ENCODE measurements at regions not wholly inside any gene's neighbourhood (a gene's known extent, or its start where the extent isn't known, plus 50 kb on each side); places are given as distances from the start of the nearest gene placed in this dataset.
A peak's percentile ranks its signal among the peaks of the same experiment; 100 is the strongest.
"Not testable (repeated sequence)": the region's sequence is repeated elsewhere in the genome, so short reads cannot be mapped to it uniquely, and the experiment has no call there.

DNA sequence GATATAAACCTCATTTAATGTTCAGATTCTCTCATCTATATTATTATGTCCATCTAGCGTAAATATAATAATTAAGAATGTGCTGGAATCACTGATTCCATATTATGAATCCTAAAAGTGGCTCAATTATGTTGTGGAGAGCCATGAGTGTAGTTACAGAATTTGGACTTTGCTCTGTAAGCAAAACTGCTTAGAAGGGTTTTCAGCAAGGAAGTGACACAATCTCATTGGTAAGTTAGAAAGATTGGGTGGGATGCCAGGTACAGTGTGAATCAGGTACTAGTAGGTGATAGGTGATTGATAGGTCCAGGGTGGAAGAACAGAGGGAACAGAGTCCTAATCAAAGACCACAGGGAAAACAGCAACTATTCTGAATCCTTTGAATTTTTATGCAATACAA lies 74.9 kb upstream of the ABLIM1 start:
- DNase-seq, result no peak

DNA sequence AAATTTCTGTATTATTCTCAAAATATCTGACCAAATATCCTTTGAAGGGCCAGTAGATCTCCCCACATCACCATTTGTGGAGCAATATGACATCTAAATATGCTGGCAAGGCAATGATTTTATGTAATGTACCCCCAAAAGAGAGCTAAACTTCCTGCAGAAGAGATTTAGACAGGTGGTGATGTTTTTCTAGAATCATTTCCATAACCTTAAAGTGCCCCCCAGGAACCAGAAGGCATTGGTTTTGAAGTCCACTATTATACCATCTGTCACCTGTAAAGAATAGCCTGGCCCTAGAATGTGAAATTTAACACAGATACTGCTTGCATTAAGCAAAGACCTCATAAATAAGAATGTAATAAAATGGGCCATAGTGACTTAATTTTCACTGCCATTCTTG lies 77.9 kb upstream of the ABLIM1 start:
- DNase-seq, result no peak

DNA sequence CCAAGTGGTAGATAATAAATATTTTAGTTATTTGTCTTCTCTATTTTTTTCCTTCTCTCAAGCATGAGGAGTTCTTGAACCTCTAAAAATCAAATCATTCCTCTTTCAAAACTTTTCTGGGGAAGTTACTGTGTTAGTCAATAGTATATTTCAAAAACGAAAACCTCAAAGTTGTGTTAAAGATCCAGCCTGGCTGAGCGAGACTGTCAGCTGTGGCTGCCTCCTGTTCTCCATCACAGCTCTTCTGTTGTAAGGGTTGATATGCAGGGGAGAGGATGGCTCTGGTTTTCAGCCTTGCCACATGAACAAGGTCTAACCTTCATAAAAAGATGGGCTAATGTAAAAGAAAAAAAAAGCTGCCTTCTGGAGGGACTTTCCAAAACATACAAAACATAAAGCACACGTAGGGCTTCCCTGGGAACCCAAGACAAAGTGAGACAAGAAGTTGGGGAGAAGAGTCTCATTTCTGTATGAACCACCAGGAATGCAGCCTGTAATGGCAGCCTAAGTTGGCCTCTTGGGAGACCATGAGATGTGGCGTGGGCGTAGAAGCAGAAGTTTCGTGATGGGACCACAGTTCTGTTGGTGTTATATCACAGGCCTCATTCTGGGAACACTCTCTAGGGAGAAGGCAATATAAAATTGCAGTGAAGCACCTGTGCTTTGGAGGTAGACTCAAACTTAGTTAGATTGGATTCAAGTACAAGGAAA lies 77.9 kb upstream of the FHIP2A start:
- DNase-seq, result no peak

DNA sequence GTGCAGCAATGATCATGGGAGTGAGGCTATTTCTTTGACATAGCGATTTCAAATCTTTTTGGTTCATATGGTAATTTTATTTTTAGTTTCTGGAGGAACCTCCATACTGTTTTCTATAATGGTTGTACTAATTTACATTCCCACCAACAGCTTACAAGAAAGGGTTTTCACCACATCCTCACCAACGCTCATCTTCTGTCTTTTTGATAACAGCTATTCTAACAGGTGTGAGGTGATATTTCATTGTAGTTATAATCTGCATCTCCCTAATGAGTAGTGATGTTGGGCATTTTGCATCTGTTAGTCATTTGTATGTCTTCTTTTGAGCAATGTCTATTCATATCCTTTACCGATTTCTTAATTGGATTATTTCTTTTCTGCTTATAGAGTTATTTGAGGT lies 75.0 kb upstream of the FHIP2A start:
- no peak for DNase-seq

DNA sequence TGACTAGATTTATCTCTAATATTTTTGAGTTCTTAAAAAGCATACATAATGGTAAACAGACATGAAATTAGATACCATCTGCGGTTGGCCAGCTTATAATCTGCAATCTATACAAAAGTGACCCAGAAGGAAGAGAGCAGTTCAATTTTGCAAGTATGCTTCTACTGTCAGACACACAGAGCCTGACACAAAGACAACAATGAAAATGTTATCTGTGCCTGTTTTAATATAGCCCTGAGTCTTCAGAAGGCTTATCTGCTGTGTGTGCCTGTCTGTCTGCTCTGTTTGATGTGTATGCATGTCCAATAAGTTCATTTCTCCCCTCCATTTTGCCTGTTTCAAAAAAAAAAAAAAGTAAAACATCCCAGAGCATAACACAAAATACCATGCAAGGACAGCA lies 73.3 kb upstream of the FHIP2A start:
- no peak for DNase-seq

DNA sequence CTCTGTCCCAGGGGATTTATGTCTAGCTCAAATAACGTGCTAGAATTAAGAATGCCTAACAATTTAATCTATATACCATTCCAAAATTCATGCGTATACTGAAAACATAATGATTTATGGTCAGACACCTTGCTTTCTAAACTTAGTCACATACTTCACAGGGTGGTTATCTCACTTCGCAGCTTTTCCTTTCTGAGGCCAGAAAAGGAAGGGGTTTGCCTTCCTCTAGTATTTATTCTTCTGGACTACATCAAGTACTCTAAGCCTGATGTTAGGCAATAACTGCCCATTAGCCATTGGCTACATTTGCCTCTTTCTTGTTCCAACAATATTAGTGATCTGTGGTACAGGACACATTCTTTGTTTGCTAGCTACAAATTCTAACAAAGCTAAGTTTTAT lies 72.6 kb upstream of the FHIP2A start:
- DNase-seq, result no peak

DNA sequence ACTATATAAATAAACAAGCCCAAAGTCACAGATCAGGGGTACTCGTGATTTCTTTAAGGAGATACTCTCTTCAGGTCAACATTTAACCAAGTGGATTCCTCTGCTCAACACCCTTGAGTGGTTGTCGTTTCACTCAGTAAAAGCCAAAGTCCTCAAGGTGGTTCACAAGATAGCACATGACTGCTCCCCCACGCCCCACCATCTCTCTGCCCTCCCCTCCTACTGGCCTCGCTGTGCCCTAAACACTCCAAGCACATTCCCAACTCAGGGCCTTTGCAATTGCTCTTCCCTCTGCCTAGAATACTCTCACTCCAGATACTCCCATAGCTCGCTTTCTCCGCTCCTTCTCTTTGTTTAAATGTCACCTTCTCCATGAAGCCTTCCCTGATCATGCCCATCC lies 72.1 kb upstream of the FHIP2A start:
- DNase-seq, result no peak

DNA sequence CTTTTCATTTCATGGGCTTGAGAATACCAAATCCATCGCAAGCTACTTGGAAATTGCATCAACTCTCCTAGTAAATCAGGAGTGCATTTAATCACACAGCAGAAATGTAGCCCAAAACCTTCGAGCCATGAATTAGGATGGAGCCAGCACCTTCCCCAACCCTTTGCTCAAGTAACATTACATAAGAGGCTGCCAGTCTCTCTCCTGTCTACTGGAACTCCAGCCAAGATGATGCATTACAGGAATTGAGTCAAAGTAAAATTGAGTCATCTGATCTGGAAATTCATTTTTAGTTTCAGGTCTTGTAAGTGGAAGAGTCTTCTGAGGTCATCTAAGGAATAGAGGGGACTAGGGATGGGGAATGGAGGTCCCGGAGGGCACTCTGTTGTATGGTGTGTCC lies 69.7 kb upstream of the FHIP2A start:
- no peak for DNase-seq

DNA sequence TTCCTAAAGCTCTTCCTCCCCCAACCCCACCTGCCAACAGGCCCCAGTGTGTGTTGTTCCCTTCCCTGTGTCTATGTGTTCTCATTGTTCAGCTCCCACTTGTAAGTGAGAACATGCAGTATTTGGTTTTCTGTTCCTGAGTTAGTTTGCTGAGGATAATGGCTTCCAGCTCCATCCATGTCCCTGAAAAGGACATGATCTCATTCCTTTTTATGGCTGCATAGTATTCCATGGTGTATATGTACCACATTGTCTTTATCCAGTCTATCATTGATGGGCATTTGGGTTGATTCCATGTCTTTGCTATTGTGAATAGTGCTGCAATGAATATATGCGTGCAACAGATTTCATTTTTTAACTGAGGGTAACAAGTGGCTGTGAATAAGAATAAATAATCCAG lies 69.0 kb upstream of the FHIP2A start:
- DNase-seq, result not testable (repeated sequence)

DNA sequence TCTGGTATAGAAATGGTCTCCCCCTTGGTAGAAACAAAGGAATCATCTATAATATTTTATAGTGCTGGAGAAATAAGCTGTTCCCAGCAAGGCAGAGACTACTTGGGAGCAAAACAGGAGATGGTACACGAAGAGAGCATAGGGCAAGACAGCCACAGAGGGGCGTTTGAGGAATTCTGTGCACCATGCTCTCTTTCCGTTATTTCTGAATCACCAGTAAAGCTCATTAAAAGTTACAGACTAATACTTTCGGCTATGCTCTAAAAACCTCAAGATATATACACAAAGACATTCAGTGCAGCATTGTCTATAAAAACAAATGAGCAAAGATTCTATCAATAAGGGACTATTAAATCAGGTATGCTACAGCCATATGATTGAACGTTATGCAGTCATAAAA lies 68.5 kb upstream of the FHIP2A start:
- DNase-seq, result no peak

DNA sequence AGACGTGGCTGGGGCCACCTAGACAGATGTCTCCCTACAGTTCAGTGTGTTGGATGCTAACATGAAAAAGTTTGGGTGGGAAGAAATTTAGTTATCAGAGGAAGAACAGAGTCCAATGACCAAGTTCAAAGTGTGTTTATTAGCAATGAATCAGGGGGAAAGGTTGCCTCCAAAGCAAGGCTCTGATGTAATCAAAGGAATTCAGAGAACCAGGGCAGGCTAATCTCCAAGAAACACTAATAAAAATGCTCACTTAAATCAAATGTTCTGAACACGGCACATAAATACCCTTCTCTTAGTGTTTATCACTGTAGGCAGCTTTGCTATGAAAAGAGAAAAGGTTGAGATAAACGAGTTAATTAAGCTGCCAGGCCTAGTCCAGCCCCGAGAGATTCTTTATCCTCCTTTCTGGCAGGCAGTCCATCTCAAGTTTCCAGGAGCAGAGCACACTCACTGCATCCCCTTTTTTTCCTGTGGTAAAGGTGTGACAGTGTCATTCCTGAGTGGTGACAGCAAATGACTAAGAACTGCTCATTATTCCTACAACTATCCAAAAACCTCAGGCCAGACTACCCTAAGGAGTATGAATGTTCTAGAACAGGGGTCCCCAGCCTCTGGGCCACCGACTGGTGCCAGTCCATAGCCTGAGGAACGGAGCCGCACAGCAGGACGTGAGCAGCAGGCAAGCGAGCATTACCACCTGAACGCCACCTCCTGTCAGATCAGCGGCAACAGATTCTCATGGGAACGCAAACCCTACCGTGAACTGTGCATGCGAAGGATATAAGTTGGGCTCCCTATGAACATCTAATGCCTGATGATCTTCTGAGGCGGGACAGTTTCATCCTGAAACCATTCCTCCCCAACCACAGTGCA lies 66.9 kb upstream of the FHIP2A start:
- no peak for DNase-seq

DNA sequence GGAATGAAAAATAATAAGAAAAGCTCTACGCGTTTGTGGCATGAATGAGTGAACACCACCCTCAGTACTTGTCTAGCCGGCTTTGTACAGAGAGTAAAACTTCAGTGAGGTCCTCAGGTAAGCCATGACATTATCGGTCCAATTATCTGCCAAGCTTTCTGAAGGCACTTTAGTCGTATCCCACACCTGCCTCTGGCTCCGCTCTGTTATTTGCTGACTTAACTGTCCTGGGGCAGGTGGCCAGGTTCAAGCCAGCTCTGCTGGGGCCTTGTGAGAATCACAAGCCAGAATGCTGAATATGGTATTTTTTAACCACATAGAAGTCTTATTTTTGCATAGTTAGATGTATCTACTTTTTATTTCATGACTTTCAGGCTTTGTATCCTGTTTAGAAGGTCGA lies 66.0 kb upstream of the FHIP2A start:
- DNase-seq, result no peak

DNA sequence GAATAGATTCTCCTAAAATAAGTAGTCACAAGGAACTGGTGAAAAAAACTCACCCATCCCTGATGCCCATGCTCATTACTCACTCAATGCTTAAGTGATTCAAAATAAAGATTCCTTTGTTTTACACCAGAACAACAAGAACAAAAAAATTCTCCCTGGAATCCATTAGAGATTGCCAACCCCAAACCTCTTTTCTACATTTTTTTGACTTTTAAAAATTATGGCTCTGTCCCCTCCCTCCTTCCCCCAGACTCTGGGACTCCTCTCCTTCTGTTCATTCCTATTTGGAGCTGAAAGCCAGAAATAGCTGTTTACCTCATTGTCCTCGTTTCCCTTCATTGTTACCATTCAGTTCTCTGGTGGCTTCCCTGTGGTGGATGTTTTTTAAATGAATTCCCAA lies 63.2 kb upstream of the FHIP2A start:
- DNase-seq, result no peak

DNA sequence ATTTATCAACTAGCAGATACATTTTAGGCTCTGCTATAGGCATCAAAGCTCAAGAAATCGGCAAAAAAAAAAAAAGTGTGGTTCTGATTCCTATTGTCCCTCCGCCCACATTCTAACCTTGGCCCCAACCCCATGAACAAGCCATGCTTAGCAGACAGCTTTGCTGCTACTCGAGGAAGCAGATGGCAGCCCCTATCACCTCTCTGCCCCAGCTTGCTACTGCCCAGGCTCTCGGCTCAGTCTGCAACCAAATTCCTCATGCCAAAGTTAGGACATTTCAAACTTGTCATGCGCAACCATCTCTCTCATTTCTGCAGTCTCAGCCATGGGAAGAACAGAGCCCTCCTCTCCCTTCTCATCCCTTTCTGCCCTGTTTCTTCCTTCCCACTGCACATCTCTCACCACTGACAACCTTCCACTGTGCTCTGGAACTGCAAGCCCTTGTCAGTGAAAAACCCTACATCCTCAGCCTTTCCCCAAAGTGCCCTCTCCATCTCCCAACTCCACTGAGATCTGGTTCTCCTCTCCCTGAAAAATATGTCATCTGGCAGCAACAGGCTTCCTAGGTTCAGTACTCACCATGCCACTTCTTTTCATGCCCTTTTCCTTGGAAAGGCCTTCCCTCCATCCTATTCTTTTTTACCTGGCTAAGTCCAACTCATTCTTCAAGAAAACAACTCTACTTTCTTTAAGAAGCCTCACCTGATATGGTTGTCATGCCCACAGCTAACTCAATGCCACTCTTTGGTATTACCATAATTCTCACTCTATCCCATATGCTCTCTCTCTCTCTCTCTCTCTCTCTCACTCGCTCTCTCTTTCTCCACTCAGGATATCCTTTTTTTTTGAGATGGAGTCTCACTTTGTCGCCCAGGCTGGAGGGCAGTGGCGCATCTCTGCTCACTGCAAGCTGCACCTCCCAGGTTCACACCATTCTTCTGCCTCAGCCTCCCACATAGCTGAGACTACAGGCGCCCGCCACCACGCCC lies 60.1 kb upstream of the FHIP2A start:
- no peak for DNase-seq

DNA sequence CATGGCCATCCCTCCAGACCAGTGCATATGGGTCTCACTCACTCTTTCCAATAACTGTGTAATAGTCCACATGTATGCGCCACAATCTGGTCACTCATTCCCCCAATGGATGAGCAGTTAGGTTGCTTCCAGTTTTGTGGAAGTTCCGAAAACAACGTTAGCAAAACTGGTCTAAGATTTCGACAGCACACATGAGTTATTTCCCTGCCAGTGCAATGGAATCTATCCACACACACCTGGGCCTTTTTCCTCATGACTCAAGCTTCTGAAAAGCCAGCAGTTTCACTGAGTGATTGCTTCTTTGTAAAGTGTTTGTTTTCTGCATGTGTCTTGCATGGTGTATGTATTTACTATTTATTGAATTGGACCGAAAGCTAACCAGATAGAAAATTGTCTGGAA lies 58.8 kb upstream of the FHIP2A start:
- DNase-seq, result no peak

DNA sequence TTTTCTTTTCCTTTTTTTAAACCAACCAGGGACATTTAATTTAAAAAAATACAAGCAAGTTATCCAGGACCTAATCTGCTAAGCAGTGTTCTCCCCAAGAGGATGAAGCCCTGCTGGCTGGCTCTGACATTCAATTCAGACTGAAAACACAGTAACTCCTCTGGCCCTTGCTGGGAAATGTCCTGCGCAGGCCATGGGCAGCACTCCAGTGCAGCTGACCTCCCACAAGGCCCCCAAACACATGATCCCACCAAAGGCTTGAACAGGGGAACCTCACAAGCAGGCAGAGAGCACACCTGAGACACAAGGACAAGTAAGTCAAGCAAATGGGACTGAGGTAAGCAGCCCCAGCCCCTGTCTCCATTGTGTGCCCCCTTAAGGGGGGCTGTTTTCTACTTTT lies 56.9 kb upstream of the FHIP2A start:
- no peak for DNase-seq

DNA sequence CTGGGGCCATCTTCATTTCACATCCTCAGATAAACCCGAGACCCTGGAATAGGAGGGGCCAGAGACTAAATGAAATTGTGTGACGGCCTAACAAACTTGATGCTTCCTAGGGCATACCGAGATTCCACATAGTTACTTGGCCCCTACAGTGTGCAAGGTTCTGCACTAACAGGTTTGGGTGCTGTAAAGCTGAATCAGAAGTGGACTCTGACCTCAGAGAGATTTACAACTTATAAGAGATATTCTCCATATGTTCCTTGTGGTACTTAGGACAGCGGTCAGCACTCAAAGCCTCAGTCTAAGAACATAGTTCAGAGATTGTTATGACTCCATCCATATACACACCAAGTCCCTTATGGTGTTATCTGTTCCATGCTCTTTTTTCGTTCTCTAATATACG lies 55.1 kb upstream of the FHIP2A start:
- DNase-seq, result no peak

DNA sequence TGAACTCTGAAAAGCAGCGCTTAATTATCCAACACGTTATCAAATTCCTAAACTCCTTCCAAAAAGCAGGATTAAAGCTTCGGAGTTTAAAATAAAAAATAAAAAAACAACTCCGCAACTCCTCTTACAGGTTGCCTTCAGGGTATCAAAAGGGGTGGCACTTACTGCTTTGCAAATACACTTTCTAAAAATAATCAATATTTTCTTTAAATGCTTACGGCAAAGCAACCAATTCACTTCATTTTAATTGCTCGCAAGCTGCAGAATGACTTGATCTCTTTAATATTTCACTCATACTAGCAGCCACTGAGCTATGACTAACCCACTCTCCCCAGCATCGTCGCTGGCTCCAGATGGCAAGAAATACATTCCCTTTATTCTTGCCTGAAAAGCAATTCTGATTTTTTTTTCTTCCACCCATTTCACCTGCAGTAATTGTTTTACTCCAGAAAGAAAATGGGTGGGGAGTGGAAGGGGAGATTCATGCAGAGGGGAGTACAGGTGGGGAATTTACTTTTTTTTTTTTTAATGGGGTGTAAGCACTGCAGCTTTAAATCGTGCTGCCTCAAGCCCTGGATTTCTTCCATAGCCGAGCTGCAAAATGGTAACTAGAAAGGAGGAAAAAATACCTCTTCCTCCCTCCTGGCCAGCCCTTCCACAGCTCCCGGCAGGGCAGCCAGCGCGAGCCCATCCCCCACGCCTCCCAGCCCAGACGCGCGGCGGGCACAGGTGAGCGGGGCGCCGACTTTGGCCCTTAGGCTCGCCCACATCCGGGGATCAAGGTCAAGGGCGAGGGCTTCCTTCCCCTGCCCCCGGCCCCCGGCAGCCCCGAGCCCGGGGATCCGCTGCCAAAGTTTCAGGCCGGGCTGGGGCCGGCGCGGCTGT lies 54.2 kb upstream of the FHIP2A start:
- peak; percentile 0 to 52 (median 44) for DNase-seq

DNA sequence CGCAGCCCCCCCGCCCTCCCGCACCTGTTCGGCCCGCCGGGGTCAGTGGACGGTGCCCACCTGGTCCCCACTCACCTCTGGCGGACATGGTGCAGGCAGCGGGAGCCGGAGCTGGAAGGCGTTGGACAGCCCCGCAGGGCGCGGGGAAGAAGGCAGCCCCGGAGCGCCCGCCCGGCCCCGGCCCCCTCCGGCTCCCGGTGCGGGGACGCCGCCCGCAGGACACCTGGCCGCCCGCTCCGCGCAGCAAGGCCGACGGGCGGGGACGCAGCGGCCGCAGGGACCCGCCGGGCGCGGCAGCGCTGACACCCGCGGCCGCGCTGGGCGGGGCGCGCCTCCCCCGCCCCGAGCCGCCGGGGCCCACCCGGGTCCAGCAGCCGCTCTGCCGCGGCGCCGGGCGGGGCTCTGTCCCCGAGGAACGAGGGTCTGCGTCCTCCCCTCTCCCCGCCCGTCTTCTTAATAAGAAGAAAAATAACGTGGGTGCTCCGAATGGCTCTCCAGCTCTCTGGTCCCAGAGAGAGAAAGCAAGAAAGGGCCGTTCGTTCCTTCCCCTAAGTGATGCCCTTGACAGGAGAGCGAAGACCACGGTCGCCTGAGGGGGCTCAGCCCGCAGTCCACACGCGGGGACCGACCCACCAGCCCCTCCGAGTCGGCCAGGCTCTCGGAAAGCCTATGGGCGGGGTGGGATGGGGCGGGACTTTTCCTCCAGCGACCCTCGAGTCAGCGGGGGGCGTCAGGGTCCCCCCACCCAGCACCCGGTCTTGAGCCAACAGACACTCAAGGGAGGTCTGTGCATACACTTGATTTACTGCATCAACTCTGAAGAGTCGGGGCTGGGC lies 53.4 kb upstream of the FHIP2A start:
- peak in 1 of 3 experiments; percentile 44 for DNase-seq

DNA sequence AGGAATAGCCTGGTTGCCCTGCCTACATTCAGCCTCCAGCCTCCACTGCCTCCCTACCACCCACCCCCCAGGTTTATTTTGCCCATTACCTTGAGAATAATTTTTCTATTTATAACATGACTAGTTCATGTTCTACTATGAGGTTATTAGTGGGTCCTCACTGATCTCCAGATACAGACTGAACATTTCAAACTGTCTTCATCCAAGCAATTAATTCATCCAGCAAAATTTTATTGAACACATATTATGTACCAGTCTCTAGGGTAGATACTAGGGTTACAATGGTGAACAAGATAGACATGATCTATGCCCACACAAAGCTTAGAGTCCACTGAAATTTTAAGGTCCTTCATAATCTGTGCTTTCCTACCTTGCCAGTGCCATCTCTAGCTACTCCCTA lies 51.6 kb upstream of the FHIP2A start:
- DNase-seq, result no peak

DNA sequence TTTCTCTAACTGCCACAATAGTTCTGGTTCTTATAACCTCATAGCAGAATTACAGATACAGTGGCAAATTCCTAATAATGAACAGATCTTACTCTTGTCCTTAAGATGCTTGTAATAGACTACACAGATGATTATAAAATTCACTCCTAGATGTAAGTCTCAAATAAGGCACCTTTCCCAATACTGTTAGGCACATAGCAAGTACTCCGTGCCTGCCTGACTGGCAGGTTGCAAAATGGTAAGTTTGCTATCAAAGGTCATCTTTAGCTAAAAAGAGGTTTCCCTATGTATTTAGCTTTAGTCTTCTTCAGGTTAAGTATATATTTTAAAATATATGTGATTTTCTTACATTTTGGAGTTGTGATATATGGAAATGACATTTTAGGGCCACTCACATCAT lies 50.4 kb upstream of the FHIP2A start:
- no peak for DNase-seq
